ENCODE measurements at regions not wholly inside any gene's neighbourhood (a gene's known extent, or its start where the extent isn't known, plus 50 kb on each side); places are given as distances from the start of the nearest gene placed in this dataset.
A peak's percentile ranks its signal among the peaks of the same experiment; 100 is the strongest.

GRCh38 chr3:102265720-102266119 lies 169.1 kb upstream of the ZPLD1 start:
- no peaks in the 10 kb centered on the region for H3K9me3 ChIP-seq (ENCODE audit: control insufficient read depth in 1 of 2, insufficient read depth in 1 of 2, low read depth in 1 of 2, low read length in 2 of 2)
- no peaks in the 10 kb centered on the region for H3K27me3 ChIP-seq (ENCODE audit: insufficient read depth, low read length)
- no peak overlapping the region for H3K9ac ChIP-seq (ENCODE audit: low read length)
- no peaks in the 10 kb centered on the region for H4K20me1 ChIP-seq (ENCODE audit: insufficient read depth)
- no peak overlapping the region for H3K4me2 ChIP-seq (ENCODE audit: low read length)
- no peak for DNase-seq (ENCODE audit: low read depth, low spot score)
- ChIA-PET CTCF (no interaction called here), RAD21 (ENCODE audit: low non-redundant PET in 1 of 2, low total read pairs in 2 of 2, uncharacterized antibody in 2 of 2, unreplicated experiment in 2 of 2) (no interaction called here), POLR2A (no interaction called here)
- no peaks in the 10 kb centered on the region for H3K79me2 ChIP-seq (ENCODE audit: insufficient read depth, low read length)
- H2AFZ ChIP-seq (ENCODE audit: low read depth, low read length, poor library complexity, severe bottlenecking): peak overlapping the region; percentile 21
- H3K4me1 ChIP-seq (ENCODE audit: control insufficient read depth in 1 of 2, insufficient read depth in 2 of 2, low read length in 2 of 2): no peaks in the 10 kb centered on the region
- BruUV-seq (replicated peaks): no TSS peak
- intact Hi-C loops (cut with micrococcal nuclease): no loop called here
- no peak for ATAC-seq
- H3K36me3 ChIP-seq (ENCODE audit: control insufficient read depth in 1 of 2, insufficient read depth in 2 of 2, low read length in 2 of 2): no peaks in the 10 kb centered on the region
- 0 out of 2 replicates have a peak, but pooled peaks cover 2% of the 10 kb centered on the region for H3K9me2 ChIP-seq (ENCODE audit: insufficient read depth)
- no peak overlapping the region for H3K27ac ChIP-seq (ENCODE audit: low read depth, low read length)
- no peak for TF ChIP-seq EZH2 (IDR thresholded peaks at IDR 0.05)
- TF ChIP-seq SIN3A (IDR thresholded peaks at IDR 0.05; ENCODE audit: low read depth): no peak
- no peak for TF ChIP-seq CBX3 (IDR thresholded peaks at IDR 0.05; ENCODE audit: low read depth)
- no peak for TF ChIP-seq FOSL1 (IDR thresholded peaks at IDR 0.05; ENCODE audit: low read depth)
- TF ChIP-seq MAX (IDR thresholded peaks at IDR 0.05): no peak
- no peak for TF ChIP-seq YY1 (IDR thresholded peaks at IDR 0.05; ENCODE audit: extremely low read depth, insufficient replicate concordance, low read depth, low read length)
- TF ChIP-seq, protein P1, sequence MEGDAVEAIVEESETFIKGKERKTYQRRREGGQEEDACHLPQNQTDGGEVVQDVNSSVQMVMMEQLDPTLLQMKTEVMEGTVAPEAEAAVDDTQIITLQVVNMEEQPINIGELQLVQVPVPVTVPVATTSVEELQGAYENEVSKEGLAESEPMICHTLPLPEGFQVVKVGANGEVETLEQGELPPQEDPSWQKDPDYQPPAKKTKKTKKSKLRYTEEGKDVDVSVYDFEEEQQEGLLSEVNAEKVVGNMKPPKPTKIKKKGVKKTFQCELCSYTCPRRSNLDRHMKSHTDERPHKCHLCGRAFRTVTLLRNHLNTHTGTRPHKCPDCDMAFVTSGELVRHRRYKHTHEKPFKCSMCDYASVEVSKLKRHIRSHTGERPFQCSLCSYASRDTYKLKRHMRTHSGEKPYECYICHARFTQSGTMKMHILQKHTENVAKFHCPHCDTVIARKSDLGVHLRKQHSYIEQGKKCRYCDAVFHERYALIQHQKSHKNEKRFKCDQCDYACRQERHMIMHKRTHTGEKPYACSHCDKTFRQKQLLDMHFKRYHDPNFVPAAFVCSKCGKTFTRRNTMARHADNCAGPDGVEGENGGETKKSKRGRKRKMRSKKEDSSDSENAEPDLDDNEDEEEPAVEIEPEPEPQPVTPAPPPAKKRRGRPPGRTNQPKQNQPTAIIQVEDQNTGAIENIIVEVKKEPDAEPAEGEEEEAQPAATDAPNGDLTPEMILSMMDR (IDR thresholded peaks at IDR 0.05 in 2 of 3, conservative IDR thresholded peaks at IDR 0.05 in 1 of 3; ENCODE audit: borderline replicate concordance in 1 of 3, insufficient read depth in 1 of 3, low read depth in 2 of 3, low read length in 2 of 3): no peak
- TF ChIP-seq REST (IDR thresholded peaks at IDR 0.05; ENCODE audit: low read depth): no peak
- no peak for TF ChIP-seq TCF7L2 (IDR thresholded peaks at IDR 0.05; ENCODE audit: borderline replicate concordance, extremely low read depth, insufficient read depth, insufficient read length)
- no peak for TF ChIP-seq JUND (IDR thresholded peaks at IDR 0.05)
- no peak for TF ChIP-seq ZBTB33 (IDR thresholded peaks at IDR 0.05; ENCODE audit: extremely low read depth, insufficient replicate concordance, low read length)
- TF ChIP-seq POLR2AphosphoS5 (IDR thresholded peaks at IDR 0.05; ENCODE audit: low read depth, low read length): no peak
- TF ChIP-seq EGR1 (IDR thresholded peaks at IDR 0.05; ENCODE audit: low read depth): no peak
- no peak for TF ChIP-seq POLR2A (IDR thresholded peaks at IDR 0.05; ENCODE audit: borderline replicate concordance, extremely low read depth, insufficient read depth, insufficient read length)
- no peak overlapping the region for H3K4me3 ChIP-seq (replicated peaks in 1 of 2; ENCODE audit: low read depth in 1 of 2, low read length in 2 of 2)

All from HCT116 (cell line).